ENCODE measurements at regions not wholly inside any gene's neighbourhood (a gene's known extent, or its start where the extent isn't known, plus 50 kb on each side); places are given as distances from the start of the nearest gene placed in this dataset.
"Not testable (repeated sequence)": the region's sequence is repeated elsewhere in the genome, so short reads cannot be mapped to it uniquely, and the experiment has no call there.

DNA sequence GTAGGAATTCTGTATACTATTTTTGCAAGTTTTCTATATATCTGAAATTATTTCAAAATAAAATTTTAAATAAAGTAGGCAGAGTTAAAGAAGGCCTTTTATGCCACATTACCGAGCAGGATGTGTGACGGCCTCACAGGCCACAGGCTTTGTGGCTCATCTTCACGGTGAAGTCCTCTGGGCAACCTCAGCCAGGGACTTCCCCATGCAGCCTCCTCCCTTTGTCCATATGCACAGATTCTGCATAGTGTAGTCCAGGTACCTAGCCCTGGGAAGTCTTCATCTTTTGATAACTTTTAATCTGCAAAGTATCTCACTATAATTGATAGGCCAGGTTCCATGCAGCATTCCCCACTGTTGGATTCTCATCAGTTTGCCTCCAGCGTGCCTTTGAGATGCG is 62.8 kb downstream of the ARHGAP11B start:
- not testable (repeated sequence) for FAIRE-seq

DNA sequence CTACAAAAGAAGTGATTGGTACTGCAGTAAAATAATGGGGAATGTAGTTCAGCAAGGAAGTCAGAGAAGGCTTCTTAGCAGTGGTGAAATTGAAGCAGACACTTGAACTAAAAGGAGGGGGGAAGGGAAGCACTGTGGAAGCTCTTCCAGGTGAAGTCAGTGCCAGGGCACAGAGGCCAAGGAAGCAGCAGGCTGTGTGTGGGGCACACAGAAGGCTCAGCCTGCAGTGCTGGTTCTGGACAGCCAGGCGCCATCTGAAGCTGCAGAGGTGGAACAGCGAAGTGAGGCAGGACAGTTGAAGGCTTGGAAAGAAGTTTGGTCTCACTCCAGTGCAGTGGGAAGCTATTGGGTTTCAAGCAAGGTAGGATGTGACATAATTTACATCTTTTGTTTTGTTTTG is 64.2 kb downstream of the ARHGAP11B start:
- FAIRE-seq: not testable (repeated sequence)

DNA sequence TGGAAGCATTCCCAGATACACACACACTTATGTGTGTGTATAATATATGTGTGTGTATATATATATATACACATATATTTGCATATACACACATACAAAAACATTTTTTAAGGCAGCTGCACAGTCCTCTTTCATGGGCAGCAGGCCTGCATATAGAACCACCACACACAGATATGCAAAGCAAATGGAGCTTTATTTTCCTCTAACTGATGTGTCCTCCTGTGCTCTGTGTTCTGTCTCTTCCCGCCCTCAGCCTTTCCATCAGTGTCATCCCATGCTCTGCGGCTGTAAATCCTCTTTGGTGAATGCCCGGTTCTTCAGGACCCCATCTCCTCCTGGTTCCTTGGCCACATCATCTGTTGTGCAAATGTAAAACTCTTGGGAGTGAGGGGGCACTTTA is 69.9 kb downstream of the ARHGAP11B start:
- FAIRE-seq: not testable (repeated sequence)

DNA sequence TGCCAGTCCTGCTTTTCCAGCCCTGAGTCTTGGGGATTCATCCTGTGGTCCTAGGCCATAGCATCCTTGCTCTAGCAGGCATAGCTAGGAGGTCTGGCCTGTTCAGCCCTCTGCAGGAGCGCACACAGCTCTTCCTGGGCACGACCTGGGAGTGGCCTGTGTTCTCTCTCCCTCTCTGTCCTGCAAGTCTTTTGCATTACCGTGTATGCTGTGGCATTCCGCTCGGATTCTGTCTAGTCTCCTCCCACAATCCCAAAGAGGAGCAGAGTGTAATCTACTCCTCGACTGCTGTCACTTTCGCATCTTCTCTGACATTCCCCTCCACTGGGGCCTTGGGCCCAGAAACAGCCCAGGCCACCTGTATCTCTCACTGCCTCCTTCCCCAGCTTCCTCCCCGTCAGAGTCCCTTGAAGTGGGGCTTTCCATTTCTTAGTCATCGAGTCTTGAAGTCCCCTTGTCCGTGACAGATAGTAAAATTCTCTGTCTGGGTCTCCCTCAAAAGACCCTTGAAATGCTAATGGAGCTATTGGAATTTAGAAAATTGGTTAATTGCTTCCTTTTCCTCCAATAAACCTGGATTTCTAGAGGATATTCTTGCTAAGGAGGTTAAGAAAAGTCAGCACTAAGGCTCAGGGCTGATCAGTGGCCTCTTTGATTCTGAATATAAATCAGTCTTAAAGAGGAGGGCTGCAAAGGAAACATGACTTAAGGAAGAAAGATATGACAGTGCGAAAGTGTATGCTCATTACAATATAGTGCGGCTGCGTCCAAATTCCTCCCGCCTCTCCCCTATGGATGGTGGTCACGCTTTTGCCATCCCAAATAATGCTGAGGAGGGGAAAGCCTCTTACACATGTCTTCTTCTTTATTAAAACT is 70.7 kb downstream of the ARHGAP11B start:
- FAIRE-seq: not testable (repeated sequence)

DNA sequence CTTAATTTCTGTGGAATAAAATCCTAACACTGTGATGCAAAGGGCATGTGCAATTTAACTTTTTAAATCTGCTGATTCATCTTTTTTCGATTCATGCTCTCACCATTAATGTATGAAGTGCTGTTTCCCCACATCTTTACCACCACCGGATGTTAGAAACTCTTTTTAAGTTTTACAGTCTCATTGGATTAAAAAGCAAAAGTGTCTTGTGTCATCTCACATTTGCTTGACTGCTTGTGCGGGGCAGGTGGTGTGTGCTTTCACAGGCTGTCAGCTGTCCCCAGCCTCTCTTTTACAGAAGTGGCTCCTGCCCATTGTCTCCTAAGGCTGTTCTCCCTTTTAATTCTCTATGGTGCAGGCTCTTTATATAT is 71.4 kb downstream of the ARHGAP11B start:
- FAIRE-seq: not testable (repeated sequence)

DNA sequence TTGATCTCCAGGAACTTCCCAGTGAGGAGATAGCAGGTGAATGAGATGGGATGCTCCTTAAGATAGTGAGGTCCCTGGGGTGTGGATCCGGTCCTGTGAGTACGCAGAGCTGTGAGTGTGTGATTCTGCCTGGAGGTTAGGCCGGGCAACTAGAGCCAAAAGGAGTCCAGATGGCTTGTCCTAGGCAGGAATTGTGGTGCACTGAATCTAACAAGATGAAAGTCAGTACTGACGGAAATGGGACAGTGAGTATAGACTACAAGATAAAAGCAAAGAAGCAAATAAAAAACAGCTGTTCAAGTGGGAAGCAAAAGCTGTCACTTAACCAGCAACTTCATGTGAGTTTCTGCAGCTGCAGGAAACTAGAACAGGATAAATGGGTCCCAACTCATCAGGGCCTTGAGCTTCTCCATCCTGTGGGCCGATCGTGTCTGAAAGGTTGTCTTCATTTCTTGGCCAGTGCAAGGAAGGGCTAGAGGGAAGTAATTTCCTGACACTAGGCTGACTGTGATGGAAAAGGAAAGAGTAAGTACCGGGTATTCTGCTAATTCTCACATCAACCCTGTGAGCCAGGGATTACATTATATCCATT is 74.2 kb downstream of the ARHGAP11B start:
- peak; percentile 23 for FAIRE-seq

DNA sequence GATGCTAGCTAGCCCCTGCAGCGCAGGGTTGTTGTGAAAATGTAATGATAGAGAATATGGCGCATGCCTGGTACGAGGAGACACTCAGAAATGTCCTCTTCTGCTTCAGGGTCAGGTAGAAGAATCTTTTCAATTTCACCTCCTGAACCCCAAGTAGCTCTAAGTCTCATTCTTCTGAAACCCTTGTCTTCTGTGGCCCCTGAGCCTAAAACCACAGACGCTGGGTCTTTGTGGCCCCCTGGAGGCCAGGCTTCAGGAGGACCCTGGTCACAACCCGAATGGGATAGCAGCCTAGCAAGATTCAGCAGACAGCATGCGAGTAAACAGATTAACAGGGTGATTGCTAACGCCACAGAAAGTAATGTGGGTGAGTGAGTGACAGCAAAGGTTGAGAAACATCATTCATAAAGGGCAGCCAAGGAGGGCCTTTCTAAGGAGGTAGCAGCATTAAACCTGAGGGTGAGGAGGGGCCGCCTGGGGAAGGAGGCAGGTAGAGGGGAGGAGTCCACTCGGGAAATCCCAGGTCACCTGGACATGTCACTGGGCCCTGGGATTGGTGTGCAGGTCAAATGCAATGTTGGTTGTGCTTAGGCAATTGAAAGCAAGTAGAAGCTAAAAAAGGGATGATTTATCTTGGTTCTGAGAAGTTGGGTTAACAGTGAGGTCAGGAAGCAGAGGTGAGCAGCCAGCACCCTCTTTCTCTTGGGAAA is 82.2 kb downstream of the ARHGAP11B start:
- not testable (repeated sequence) for FAIRE-seq

DNA sequence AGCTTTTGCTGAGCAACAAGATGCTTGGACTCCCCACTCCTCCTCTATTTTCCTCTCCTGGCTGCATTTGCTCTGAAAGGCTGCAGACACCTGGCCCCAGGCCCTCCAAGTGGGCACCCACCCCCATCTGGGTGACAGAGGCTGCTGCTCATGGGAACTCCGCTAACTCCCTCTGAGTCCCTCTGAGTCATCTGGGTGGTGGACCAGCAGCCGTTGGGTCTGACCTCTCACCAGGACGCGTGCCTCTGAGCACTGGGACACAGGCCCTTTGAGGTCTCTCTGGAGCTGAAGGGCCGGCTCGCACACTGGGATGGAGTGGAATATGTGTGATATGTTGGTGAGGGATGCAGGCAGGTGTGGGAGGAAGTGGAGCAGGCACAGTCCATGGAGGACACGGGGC is 82.9 kb downstream of the ARHGAP11B start:
- not testable (repeated sequence) for FAIRE-seq

DNA sequence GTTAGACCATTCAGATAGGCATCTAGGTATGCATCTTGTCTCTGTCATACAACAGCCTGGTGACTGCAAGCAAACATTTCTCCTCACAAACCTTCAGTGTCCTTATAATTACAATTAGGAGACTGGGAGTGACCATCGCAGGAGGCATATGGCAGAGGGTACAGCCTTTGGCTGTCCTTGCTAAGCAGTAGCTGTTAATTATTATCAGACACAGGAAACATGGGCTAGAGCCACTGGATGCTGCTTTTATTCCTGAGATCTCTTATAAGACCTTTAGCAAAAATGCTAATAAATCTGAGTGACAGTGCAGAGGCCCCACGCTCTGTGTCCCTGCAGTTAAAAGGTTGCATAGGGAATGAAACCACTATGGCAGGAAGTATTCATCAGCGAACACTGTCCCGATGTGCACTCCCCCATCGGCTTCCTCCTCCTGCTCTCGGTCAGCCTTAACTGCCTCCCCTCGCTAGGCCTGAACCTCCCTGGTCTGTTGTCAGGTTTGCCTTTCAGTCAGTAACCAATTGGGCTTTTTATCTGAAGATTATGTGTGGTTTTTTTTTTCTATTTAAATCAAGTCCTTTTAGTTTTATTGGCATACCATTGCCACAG is 92.2 kb downstream of the ARHGAP11B start:
- not testable (repeated sequence) for FAIRE-seq

DNA sequence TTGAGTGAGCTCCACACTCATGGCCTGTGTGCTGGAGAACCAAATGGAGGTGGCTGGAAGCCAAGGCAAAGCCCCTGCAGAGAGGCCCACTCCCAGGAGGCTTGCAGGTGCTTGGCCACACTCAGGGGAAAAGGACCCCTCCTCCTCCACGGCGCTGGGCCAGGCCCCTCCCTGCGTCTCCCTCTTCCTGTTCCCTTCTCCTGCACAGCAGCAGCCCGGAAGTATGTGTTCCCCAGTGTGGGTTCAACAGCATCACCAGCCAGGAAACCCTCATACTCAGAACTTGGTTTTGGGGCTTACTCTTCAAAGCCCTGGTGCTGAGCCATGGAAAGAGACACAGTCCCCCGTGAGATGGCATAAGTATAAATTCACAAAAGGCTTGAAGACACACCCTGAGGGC is 93.4 kb downstream of the ARHGAP11B start:
- FAIRE-seq: not testable (repeated sequence)

DNA sequence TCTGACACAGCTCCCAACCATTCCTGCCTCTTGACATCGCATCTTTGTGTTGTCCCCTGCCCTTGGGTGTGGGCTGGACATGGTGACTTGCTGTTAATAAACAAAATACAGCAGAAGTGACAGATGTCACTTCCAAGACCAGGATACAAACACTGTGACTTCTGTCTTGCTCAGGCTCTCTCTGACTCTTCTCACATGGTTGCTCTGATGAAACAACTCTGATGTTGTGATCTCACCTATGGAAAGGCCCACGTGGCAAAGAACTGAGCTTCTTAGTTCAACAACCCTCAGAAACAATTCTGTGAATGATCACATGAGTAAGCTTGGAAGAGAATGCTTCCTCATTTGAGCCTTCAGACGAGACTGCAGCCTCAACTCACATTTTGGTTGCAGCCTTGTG is 94.9 kb downstream of the ARHGAP11B start:
- FAIRE-seq: not testable (repeated sequence)

DNA sequence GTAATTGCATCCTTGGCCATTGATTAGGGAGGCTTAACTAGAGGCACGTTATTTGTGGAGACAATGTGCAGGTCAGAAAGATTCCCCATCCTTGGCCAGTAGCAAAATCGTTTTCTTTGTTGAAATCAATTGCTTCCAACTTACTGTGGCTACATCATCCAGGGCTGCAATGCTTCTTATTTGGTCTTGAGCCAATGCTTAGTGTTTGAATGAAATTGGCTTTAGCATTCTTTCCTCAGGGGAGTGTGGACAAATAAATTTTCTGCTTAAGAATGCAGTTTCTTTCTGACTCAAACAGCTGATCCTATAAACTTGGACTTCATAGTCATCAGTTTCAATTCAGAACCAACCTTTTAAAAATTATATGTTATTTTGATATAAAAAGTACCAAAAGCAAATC is 95.6 kb downstream of the ARHGAP11B start:
- FAIRE-seq: not testable (repeated sequence)

DNA sequence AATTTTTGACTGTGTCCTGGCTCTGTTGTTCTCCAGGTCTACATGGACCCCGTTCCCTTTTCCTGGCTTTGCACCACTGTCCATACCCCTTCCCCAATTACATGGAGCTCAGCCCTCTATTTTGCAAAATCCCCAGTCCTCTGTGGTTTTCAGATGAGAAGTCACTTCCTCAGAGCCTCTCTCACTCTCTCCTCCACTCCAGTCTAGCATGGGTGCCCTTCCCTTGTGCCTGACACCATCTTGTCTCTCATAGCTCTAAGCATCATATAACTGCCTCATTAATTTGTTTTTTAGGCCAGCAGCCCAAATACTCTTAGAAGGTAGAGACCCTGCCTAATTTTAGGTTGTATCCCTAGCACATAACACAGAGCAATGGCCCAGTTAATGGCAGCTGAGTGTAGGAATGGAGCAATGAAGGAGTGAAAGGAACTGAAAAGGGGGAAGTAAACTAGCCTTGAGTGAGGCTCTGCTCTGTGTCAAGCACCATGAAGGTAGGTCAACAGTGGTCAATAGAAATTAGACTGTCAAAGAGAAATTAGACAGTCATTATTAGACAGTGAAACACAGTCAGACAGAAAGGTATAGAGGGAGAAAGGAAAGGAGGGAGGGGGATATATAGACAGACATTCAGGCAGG is 97.7 kb downstream of the ARHGAP11B start:
- FAIRE-seq: not testable (repeated sequence)

DNA sequence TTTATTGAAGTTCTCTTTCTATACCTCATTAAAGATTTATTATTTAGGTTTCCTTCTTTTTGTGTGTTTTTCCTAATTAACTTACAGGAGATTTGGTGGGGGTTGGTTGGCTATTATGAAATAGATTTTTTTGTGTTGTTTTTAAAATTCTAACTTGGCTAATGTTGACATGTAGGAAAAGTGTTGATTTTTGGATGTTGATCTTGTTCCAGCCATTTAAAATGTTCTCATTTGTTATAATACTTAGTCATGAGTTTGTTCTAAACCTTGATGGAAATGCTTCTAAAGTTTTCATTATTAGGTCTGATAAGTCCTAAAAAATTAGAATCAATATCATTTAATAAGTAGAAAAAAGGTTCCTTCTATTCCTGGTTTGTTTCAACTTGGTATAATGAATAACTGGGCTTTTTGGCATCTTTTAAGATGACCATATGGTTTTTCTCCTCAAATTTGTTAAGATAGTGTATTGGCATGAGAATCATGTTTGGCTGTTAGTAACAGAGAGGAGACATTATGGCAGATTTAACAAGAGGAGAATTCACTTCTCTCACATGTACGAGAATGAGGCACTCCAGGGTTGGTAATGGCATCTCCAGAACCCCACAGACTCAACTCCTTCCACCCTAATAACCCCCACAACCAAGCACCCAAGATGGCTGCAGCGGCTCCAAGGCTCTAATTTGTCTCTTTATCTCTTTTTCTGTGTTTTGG is 104.1 kb downstream of the ARHGAP11B start:
- peak; percentile 15 for FAIRE-seq

DNA sequence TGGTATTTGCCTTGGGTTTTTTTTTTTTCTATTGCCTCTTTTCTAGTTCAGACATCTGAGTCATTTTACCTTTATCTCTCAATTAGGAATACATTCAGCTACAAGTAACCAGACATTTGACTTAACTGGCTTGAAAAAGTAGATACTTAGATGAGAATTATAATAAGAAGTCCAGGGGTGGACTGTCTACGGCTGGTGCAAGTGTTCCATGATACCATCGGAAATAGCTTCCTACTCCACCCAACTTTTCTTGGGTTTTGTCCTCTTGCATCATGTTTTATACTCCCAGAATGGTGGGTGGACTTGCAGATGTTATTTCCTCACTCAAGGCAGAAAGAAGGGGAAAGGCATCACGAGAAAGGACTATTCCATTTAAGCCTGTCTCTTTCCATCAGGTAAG is 104.7 kb downstream of the ARHGAP11B start:
- not testable (repeated sequence) for FAIRE-seq

DNA sequence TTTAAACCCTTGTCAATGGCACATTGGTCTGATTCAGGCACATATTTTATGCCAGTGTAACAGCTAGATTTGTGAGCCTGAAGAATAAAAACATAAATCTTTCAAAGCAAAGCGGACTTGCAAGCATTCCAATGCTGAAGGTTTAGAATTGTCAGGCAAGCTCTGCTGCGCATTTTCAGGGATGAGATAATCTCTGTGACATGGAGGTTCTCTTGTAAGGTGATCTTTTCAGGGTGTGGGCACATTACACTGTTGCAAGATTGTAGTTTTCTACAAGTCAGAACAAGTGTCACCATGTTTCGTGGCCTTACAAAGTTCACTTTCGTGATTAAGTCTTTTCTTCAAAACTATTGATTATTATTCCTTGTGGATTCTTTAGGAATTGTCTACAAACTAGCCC is 106.2 kb downstream of the ARHGAP11B start:
- not testable (repeated sequence) for FAIRE-seq

DNA sequence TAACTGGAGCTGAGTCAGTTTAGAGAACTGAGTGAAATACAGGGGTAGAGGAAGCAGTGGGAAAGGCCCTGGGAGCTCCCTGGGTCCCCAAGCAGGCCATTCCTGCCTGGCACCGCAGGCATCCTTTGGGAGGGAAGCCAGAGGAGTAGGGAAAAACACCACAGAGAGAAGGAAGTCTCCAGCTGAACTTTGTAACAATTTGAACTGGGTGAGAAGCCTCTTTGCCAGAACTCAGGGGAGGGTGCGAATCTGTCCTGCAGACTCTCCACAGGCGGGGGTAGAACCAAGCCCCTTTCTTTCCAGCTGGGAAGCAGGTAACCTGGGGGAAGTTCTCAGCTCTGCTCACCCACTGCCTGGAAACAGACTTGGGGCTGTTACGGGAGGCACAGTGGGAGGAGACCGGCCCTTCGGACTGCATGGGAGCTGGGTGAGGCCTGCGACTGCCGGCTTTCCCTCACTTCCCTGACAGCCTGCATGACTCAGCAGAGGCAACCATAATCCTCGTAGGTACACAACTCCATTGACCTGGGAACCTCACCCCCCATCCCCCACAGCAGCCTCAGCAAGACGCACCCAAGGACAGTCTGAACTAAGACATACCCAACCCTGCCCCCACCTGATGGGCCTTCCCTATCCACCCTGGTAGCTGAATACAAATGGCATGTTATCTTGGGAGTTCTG is 110.1 kb downstream of the ARHGAP11B start:
- FAIRE-seq: not testable (repeated sequence)

DNA sequence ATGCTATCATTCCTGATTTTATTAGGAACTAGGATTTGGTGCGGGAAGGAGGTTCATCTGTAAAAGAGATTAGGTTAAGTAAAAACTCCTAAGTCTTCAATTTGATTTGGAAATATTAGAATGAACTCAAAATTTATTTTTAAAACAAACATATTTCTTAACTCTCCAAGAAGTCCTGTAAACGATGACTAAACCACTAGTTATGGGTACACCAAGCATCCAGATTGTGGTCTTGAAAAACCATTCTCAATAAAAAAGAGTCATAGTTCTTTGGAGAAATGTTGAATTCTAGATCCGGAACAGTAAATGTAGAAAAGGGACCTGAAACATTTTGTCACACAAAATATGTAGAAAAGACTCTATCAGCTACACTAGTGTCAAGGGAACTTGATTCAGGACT is 116.9 kb downstream of the ARHGAP11B start:
- not testable (repeated sequence) for FAIRE-seq

DNA sequence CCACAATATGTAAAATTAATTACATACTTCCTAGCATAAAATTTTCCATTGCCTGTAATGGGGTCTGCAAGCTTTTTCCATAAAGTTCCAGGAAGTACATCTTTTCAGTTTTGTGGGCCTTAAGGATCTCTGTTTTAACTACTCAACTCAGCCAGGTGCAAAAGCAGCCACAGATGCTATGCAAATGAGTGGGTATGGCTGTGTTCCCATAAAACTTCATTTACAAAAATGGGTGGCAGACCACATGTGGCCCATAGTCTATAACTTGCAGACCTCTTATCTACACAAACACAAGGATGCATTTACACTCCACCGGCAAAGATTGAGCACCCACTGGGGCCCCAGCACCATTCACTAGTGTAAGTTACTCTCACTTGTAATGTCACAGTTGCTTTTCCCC is 123.1 kb downstream of the ARHGAP11B start:
- FAIRE-seq: not testable (repeated sequence)

DNA sequence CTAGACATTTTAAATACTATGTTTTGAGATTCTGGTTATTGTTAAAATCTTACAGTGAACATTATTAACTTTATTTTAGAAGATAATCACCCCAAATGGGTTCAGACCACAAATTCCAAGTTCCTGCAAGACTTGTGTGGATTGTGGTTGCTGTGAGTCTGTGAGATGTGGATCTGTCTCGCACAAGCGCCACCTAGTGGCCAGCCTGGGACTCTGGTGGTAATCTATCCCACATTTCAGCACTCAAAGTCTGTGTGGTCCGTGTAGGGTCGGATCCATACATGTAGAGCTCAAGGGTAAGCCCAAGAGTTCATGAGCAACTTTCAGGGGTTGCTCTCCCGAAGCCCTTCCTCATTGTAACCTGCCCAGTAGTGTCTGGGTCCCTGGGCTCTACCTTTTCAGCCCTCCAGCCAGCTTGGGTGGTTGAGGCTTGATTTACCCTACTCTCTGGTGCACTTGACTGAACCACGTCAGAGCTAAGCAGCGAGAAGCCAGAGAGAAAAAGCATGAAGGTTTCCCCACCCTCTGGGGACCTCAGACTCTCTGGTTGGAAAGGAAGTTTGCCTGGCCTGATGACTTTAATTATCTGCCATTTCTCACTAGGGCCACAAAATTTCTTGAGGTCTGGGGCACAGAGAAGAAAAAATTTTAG is 129.2 kb downstream of the ARHGAP11B start:
- peak; percentile 90 for FAIRE-seq

DNA sequence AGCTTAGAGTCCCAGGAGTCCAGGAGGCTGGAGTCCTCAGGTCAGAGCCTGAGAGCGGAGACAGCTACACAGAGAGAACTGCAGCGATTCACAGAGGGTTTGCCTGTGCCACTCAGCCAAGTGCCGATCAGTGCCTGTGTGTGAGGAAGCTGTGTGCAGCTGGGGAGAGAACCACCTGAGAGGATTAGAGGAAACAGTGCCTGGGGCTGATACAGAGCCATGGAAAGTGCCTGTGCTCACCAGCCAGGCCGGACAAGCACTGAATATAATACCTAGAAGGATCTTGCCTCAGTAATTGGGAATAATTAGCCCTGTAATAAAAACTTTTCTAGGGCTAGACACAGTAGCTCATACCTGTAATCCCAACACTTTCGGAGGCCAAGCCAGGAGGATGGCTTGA is 134.7 kb downstream of the ARHGAP11B start:
- not testable (repeated sequence) for FAIRE-seq
